PFSK-1 (cell line): ENCODE measurements at regions not wholly inside any gene's neighbourhood (a gene's known extent, or its start where the extent isn't known, plus 50 kb on each side); places are given as distances from the start of the nearest gene placed in this dataset.

Experiments used
- FOXP2 ChIP-seq: optimal IDR thresholded peaks from 2 replicates; pipeline ENCODE3; 2011; ENCODE audit warnings: borderline replicate concordance, control low read depth, inconsistent platforms; ENCODE audit not compliant: insufficient read depth; ENCODE audit errors: extremely low read length, extremely low read depth
- POLR2AphosphoS5 ChIP-seq: IDR thresholded peaks from 2 replicates; pipeline ENCODE4 v1.6.1; 2012; ENCODE audit warnings: low read depth, mild to moderate bottlenecking, control low read depth, low read length, moderate library complexity
- REST ChIP-seq, 2 experiments: IDR thresholded peaks; 2 replicates each; pipeline versions ENCODE4 v1.6.1 to v1.8.0; 2011 to 2012; ENCODE audit warnings: low read depth in 2 of 2, low read length in 2 of 2, control low read depth in 1 of 2, inconsistent platforms in 1 of 2, mild to moderate bottlenecking in 1 of 2, moderate library complexity in 1 of 2; ENCODE audit not compliant: insufficient read depth in 1 of 2
- SIN3A ChIP-seq: IDR thresholded peaks from 2 replicates; pipeline ENCODE4 v1.6.1; 2012; ENCODE audit warnings: mild to moderate bottlenecking, low read length, moderate library complexity, borderline replicate concordance; ENCODE audit not compliant: insufficient read depth
- TAF1 ChIP-seq: IDR thresholded peaks from 2 replicates; pipeline ENCODE4 v1.6.1; 2012; ENCODE audit warnings: low read length, control low read depth, borderline replicate concordance; ENCODE audit not compliant: insufficient read depth

- TF ChIP-seq SIN3A (no peak), REST (IDR thresholded peaks at IDR 0.05; ENCODE audit: insufficient read depth in 1 of 2, low read depth in 2 of 2, low read length in 2 of 2) (no peak), POLR2AphosphoS5 (no peak), FOXP2 (no peak), TAF1 (no peak)
These were observed 87.6 kb upstream of the PRB2 start for GRCh38 chr12:11482955-11483354.

DNA sequence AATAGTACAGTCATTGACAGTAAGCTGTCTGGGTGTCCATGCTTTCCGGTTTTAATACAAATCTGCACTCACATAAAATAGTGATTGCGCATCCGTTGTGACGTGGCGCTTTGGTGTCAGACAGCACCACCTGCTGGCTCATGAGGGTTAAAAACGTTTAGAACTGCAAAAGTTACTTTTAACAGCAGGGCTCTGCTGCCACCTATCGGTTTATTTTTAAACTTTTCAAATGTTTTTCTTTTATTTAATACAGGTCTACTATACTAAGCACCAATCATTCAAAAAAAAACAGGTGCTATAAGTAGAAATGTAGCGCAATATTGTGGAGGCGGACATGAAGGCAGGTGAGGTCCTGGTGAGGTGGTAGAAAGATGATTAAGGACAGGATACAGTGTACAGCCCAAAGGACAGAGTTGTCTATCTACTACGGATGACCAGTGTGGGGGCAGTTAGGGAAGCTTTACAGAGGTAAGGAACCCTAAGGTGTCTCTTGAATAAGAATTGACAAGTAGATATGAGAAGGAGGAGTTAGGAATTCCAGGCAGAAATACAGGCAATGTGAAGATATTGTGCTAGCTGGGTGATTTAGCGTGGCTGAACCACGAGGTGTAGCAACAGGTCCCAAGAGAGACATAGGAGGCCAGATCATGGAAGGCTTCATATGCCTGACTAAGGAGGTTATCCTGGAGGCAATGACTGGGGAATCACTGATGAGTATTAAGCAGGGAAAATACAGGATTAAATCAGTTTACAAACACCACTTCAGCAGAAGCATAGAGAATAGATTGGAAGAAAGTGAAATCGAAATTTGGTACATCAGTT, 91.5 kb upstream of the PRB2 start:
- TF ChIP-seq FOXP2 (no peak), TAF1 (no peak), REST (IDR thresholded peaks at IDR 0.05; ENCODE audit: insufficient read depth in 1 of 2, low read depth in 2 of 2, low read length in 2 of 2) (no peak), SIN3A (no peak), POLR2AphosphoS5 (no peak)

DNA sequence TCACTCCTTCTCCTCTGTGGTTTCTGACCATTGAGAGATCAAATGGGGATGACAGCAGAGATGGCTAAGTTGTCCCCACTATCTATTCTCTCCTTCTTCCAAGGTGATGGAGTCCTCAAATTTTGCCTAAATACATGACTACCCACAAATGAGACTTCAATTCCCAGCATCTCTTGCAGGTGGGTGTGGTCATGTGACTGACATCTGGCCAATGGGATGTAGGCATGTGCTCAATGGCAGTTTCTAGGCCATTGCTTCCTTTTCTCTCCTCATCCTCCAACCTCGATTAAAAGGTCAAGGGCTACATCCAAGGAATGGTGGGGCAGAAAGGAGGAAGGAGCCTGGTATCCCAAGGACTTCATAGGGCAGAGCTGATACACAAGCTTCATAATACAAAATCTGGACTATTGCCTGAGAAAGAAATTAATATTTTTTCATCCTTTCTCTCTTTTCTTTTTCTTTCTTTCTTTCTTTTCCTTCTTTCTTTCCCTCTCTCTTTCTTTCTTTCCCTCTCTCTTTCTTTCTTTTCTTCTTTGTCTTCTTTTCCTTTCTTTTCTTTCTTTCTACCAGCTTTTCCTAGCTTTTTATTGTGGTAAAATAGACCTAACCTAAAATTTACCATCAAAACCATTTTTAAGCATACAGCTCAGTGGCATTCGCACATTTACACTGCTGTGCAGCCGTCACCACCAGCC, 100.9 kb upstream of the PRB2 start:
- TF ChIP-seq REST (IDR thresholded peaks at IDR 0.05; ENCODE audit: insufficient read depth in 1 of 2, low read depth in 2 of 2, low read length in 2 of 2) (no peak), TAF1 (no peak), SIN3A (no peak), POLR2AphosphoS5 (no peak)

- no peak for TF ChIP-seq POLR2AphosphoS5
- no peak for TF ChIP-seq REST (IDR thresholded peaks at IDR 0.05; ENCODE audit: insufficient read depth in 1 of 2, low read depth in 2 of 2, low read length in 2 of 2)
- TF ChIP-seq FOXP2, result no peak
- no peak for TF ChIP-seq SIN3A
- no peak for TF ChIP-seq TAF1
These were observed 102.1 kb upstream of the PRB2 start for GRCh38 chr12:11497438-11497837.

DNA sequence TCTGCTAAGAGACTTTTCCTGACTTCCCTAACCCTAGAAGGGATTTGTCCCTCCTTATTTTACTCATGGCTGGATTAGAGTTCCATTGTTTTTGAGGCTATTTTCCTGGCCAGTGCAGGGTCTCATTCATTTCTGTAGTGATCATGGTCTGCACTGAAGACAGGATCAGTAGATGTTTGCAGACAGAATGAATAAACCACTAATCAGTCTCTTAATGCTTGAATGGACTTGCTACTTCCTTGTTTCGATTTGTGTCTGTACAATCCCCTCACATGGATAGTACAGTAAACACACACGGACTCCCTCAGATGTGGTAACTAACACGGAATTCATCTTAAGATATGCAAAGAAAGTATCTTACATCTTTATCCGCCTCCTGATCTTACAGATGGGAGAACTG, 102.6 kb upstream of the PRB2 start:
- TF ChIP-seq FOXP2, result no peak
- TF ChIP-seq REST (IDR thresholded peaks at IDR 0.05; ENCODE audit: insufficient read depth in 1 of 2, low read depth in 2 of 2, low read length in 2 of 2), result no peak
- no peak for TF ChIP-seq TAF1
- TF ChIP-seq SIN3A, result no peak
